K562 (cell line): ENCODE measurements at regions not wholly inside any gene's neighbourhood (a gene's known extent, or its start where the extent isn't known, plus 50 kb on each side); places are given as distances from the start of the nearest gene placed in this dataset.

Experiments used
- BHLHE40 ChIP-seq: IDR thresholded peaks from 2 replicates; pipeline ENCODE4 v1.6.1; 2011; ENCODE audit warnings: low read length, improper control_type of control experiment
- KAT7 ChIP-seq: sonication (generic); formaldehyde crosslinking; IDR thresholded peaks from 2 replicates; pipeline ENCODE4 v1.8.0; 2022; ENCODE audit warnings: missing genetic modification reagents, mild to moderate bottlenecking, borderline replicate concordance
- MCM5 ChIP-seq: fragments of 450-650 bp; IDR thresholded peaks from 2 replicates; pipeline ENCODE4 v1.6.1; 2016; ENCODE audit warnings: low read depth
- RAD51 ChIP-seq: fragments of 450-650 bp; IDR thresholded peaks from 2 replicates; pipeline ENCODE4 v1.7.1; 2016; ENCODE audit warnings: low read depth, mild to moderate bottlenecking, borderline replicate concordance
- SMAD3 ChIP-seq: fragments of 450-650 bp; formaldehyde crosslinking; conservative IDR thresholded peaks from 2 replicates; pipeline ENCODE4 v1.4.0; 2020; ENCODE audit warnings: mild to moderate bottlenecking
- STAG1 ChIP-seq: sonication (generic); formaldehyde crosslinking; IDR thresholded peaks from 2 replicates; pipeline ENCODE4 v1.5.0; 2020; ENCODE audit warnings: missing genetic modification reagents, borderline replicate concordance
- TF ChIP-seq, protein P1 (sequence below): sonication (generic); formaldehyde crosslinking; IDR thresholded peaks from 2 replicates; pipeline ENCODE4 v1.8.0; 2022; ENCODE audit warnings: mild to moderate bottlenecking, low read depth, missing genetic modification reagents
- TF ChIP-seq, protein P2 (sequence below): sonication (generic); formaldehyde crosslinking; IDR thresholded peaks from 2 replicates; pipeline ENCODE4 v1.8.1; 2023; ENCODE audit warnings: mild to moderate bottlenecking, missing genetic modification reagents

DNA sequence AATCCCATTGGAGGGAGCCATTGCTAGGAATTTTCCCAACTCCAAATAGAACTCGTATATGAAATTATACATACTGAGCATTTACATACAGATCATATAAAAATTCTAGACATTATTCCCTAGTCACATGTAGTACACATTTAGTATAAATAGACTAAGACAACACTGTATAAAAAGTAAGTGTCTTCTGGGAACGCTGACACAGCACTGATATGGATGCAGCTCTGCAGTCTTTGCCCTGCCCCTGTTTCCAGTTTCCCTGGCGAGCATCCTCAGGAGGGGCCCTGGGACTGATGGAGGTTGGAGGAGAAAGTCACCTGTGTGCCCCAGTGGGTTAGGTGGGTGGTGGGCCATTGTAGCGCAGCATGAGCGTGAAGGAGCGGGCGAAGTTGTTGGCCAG is 97.8 kb upstream of the CLMN start:
- no peak for TF ChIP-seq BHLHE40
- TF ChIP-seq SMAD3 (CRISPR knock-in tag), result no peak
- no peak for TF ChIP-seq RAD51
- no peak for TF ChIP-seq STAG1 (CRISPR knock-in tag)
- no peak for TF ChIP-seq MCM5
- TF ChIP-seq KAT7 (CRISPR knock-in tag), result no peak
- TF ChIP-seq, protein P1, sequence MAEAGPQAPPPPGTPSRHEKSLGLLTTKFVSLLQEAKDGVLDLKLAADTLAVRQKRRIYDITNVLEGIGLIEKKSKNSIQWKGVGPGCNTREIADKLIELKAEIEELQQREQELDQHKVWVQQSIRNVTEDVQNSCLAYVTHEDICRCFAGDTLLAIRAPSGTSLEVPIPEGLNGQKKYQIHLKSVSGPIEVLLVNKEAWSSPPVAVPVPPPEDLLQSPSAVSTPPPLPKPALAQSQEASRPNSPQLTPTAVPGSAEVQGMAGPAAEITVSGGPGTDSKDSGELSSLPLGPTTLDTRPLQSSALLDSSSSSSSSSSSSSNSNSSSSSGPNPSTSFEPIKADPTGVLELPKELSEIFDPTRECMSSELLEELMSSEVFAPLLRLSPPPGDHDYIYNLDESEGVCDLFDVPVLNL (CRISPR knock-in tag), result no peak
- TF ChIP-seq, protein P2, sequence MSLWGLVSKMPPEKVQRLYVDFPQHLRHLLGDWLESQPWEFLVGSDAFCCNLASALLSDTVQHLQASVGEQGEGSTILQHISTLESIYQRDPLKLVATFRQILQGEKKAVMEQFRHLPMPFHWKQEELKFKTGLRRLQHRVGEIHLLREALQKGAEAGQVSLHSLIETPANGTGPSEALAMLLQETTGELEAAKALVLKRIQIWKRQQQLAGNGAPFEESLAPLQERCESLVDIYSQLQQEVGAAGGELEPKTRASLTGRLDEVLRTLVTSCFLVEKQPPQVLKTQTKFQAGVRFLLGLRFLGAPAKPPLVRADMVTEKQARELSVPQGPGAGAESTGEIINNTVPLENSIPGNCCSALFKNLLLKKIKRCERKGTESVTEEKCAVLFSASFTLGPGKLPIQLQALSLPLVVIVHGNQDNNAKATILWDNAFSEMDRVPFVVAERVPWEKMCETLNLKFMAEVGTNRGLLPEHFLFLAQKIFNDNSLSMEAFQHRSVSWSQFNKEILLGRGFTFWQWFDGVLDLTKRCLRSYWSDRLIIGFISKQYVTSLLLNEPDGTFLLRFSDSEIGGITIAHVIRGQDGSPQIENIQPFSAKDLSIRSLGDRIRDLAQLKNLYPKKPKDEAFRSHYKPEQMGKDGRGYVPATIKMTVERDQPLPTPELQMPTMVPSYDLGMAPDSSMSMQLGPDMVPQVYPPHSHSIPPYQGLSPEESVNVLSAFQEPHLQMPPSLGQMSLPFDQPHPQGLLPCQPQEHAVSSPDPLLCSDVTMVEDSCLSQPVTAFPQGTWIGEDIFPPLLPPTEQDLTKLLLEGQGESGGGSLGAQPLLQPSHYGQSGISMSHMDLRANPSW (CRISPR knock-in tag), result no peak
